ENCODE measurements at regions not wholly inside any gene's neighbourhood (a gene's known extent, or its start where the extent isn't known, plus 50 kb on each side); places are given as distances from the start of the nearest gene placed in this dataset.
A peak's percentile ranks its signal among the peaks of the same experiment; 100 is the strongest.

- no peaks in the 10 kb centered on the region for H3K27me3 ChIP-seq (replicated peaks)
- DNase-seq = no peak
- H3K36me3 ChIP-seq (replicated peaks) = no peaks in the 10 kb centered on the region
- TF ChIP-seq CTCF (IDR thresholded peaks at IDR 0.05; ENCODE audit: low read depth, low read length, missing control alignments) = no peak
- H3K27ac ChIP-seq = no peak overlapping the region
- H3K4me3 ChIP-seq (ENCODE audit: low read depth, low read length) = no peak overlapping the region
- in situ Hi-C loops (cut with HindIII; ENCODE audit: low pct_ligation_motif_present, low sequenced_read_pairs) = no loop called here
Measured at GRCh38 chr20:60088236-60088635, 130.0 kb downstream of the CDH26 start.

- no peaks in the 10 kb centered on the region for H3K36me3 ChIP-seq (replicated peaks)
- in situ Hi-C loops (cut with HindIII; ENCODE audit: low pct_ligation_motif_present, low sequenced_read_pairs) = no loop called here
- H3K27ac ChIP-seq = no peak overlapping the region
- H3K4me3 ChIP-seq (ENCODE audit: low read depth, low read length) = no peak overlapping the region
- no peak for DNase-seq
- no peak for TF ChIP-seq CTCF (IDR thresholded peaks at IDR 0.05; ENCODE audit: low read depth, low read length, missing control alignments)
- H3K27me3 ChIP-seq (replicated peaks) = no peaks in the 10 kb centered on the region
Measured at GRCh38 chr20:60090631-60091030, 132.4 kb downstream of the CDH26 start.

GRCh38 chr20:60091305-60091704 lies 133.1 kb downstream of the CDH26 start:
- Histone ChIP-seq H3K27me3 (replicated peaks) (no peaks in the 10 kb centered on the region), H3K27ac (no peak overlapping the region), H3K36me3 (replicated peaks) (no peaks in the 10 kb centered on the region), H3K4me3 (ENCODE audit: low read depth, low read length) (no peak overlapping the region)
- TF ChIP-seq CTCF (IDR thresholded peaks at IDR 0.05; ENCODE audit: low read depth, low read length, missing control alignments) = no peak
- DNase-seq = no peak
- in situ Hi-C loops (cut with HindIII; ENCODE audit: low pct_ligation_motif_present, low sequenced_read_pairs) = no loop called here

DNA sequence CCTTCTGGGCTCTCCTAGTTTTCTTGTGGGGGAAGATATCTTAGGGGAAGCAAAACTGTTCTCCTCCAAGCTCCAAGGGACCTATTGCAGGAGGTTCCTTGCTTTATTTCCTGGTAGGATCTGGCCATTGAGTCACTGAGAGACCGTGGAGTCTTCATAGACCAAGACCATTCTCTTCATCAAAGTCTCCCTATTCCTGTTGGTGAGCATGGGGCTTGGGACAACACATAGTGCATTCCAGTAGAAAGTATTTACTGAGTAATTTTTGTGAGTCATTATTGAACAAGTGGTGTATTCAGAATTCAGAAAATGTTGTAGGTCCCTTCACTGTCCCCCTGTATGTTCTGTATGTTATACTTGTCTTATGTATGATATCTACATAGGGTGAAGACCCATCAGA lies 133.6 kb downstream of the CDH26 start:
- Histone ChIP-seq H3K36me3 (replicated peaks) (no peaks in the 10 kb centered on the region), H3K4me3 (ENCODE audit: low read depth, low read length) (no peak overlapping the region), H3K27ac (no peak overlapping the region), H3K27me3 (replicated peaks) (no peaks in the 10 kb centered on the region)
- no peak for TF ChIP-seq CTCF (IDR thresholded peaks at IDR 0.05; ENCODE audit: low read depth, low read length, missing control alignments)
- in situ Hi-C loops (cut with HindIII; ENCODE audit: low pct_ligation_motif_present, low sequenced_read_pairs) = no loop called here
- DNase-seq = no peak

GRCh38 chr20:60092729-60093128 lies 134.5 kb downstream of the CDH26 start:
- Histone ChIP-seq H3K4me3 (ENCODE audit: low read depth, low read length) (no peak overlapping the region), H3K27me3 (replicated peaks) (no peaks in the 10 kb centered on the region), H3K27ac (no peak overlapping the region), H3K36me3 (replicated peaks) (no peaks in the 10 kb centered on the region)
- no peak for TF ChIP-seq CTCF (IDR thresholded peaks at IDR 0.05; ENCODE audit: low read depth, low read length, missing control alignments)
- in situ Hi-C loops (cut with HindIII; ENCODE audit: low pct_ligation_motif_present, low sequenced_read_pairs) = no loop called here
- DNase-seq = no peak

GRCh38 chr20:60095456-60095855 lies 137.2 kb downstream of the CDH26 start:
- in situ Hi-C loops (cut with HindIII; ENCODE audit: low pct_ligation_motif_present, low sequenced_read_pairs) = no loop called here
- no peak for TF ChIP-seq CTCF (IDR thresholded peaks at IDR 0.05; ENCODE audit: low read depth, low read length, missing control alignments)
- peak; percentile 22 for DNase-seq
- Histone ChIP-seq H3K4me3 (ENCODE audit: low read depth, low read length) (no peak overlapping the region), H3K36me3 (replicated peaks) (no peaks in the 10 kb centered on the region), H3K27me3 (replicated peaks) (no peaks in the 10 kb centered on the region), H3K27ac (no peak overlapping the region)
